ENCODE measurements at regions not wholly inside any gene's neighbourhood (a gene's known extent, or its start where the extent isn't known, plus 50 kb on each side); places are given as distances from the start of the nearest gene placed in this dataset.

DNA sequence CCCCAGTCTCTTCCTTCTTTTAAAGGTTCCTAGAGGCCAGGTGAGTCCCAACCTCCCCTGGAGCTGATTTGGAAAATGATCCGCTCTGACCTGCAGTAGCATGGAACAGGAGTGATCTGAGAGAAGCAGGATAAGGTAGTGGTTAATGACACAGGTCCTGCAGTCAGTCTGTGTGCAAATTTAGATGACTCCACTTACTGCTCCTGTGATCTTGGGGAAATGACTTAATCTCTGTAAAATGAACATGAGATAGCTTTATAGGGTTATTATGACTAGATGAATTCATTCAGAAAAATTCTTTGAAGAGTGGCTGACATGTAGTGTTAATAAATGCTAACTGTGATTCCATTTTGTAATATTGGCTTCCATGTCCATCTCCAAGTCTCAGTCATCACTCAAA is 374.9 kb upstream of the CAMK1G start:
- TF ChIP-seq CTCF (IDR thresholded peaks at IDR 0.05; ENCODE audit: insufficient read depth, low read depth, low read length) (no peak), EZH2 (IDR thresholded peaks at IDR 0.05; ENCODE audit: insufficient read depth, low read length) (no peak)
